ENCODE measurements at regions not wholly inside any gene's neighbourhood (a gene's known extent, or its start where the extent isn't known, plus 50 kb on each side); places are given as distances from the start of the nearest gene placed in this dataset.

DNA sequence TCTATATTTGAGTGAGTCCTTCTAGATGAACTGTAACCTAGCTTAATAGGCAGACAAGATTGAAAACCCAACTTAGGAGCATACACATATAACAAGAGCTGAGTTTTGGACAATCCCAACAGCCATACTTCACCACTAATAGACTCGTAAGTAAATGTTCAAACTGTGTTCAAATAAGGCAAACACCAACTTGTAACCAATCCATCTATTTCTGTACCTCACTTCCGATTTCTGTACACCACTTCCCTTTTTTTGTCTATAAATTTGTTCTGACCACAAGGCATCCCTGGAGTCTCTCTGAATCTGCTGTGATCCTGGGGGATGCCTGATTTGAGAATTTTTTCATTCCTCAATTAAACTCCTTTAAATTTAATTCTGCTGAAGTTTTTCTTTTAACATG lies 1149.1 kb upstream of the NRXN1 start:
- DNase-seq = no peak
- Histone ChIP-seq H3K27me3 (no peaks in the 10 kb centered on the region), H3K27ac (no peak overlapping the region), H3K4me1 (no peaks in the 10 kb centered on the region), H3K9me3 (no peaks in the 10 kb centered on the region), H3K4me3 (no peak overlapping the region), H3K36me3 (no peaks in the 10 kb centered on the region)
- TF ChIP-seq POLR2A (IDR thresholded peaks at IDR 0.05) (no peak), EP300 (IDR thresholded peaks at IDR 0.05; ENCODE audit: low read depth) (no peak), CTCF (IDR thresholded peaks at IDR 0.05) (no peak), POLR2AphosphoS5 (IDR thresholded peaks at IDR 0.05) (no peak)
- intact Hi-C loops (cut with DNase I; ENCODE audit: low total_unique reads) (no loop called here), in situ Hi-C loops (cut with MboI; ENCODE audit: low pct_ligation_motif_present in 1 of 4, low pct_unique_long_range_greater_than_20kb in 1 of 4, low sequenced_read_pairs in 3 of 4) (no loop called here)
- WGBS, 2 donors (ENCODE audit: low coverage in 1 of 2) = 59 to 60% methylated on average over 2 of the region's 2 CpGs

DNA sequence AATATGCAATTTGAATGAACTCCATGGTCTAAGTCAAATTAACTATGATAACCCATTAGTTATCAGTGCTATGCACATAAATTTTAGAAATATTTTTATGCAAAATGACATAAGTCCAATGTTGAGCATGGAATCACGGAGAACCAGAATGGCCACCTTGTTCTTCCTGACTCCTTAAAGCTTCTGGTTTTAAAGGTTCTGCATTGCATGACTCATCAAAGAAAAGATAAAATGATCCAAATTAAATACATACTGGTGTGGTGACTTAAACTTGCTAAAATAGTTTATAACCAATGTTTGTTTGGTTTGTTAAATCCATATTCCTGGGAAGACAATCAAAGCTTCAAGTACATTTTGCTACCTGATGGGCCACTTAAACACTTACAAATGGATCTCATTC lies 1146.9 kb upstream of the NRXN1 start:
- TF ChIP-seq EP300 (IDR thresholded peaks at IDR 0.05; ENCODE audit: low read depth) (no peak), CTCF (IDR thresholded peaks at IDR 0.05) (no peak), POLR2AphosphoS5 (IDR thresholded peaks at IDR 0.05) (no peak), POLR2A (IDR thresholded peaks at IDR 0.05) (no peak)
- no peak overlapping the region for H3K4me3 ChIP-seq
- 82 to 88% methylated on average over 1 of the region's 1 CpG for WGBS, 2 donors (ENCODE audit: low coverage in 1 of 2)
- H3K9me3 ChIP-seq = no peaks in the 10 kb centered on the region
- no peaks in the 10 kb centered on the region for H3K4me1 ChIP-seq
- H3K27ac ChIP-seq = no peak overlapping the region
- no peaks in the 10 kb centered on the region for H3K27me3 ChIP-seq
- in situ Hi-C loops (cut with MboI; ENCODE audit: low pct_ligation_motif_present in 1 of 4, low pct_unique_long_range_greater_than_20kb in 1 of 4, low sequenced_read_pairs in 3 of 4) = no loop called here
- H3K36me3 ChIP-seq = no peaks in the 10 kb centered on the region
- intact Hi-C loops (cut with DNase I; ENCODE audit: low total_unique reads) = no loop called here
- DNase-seq = no peak

DNA sequence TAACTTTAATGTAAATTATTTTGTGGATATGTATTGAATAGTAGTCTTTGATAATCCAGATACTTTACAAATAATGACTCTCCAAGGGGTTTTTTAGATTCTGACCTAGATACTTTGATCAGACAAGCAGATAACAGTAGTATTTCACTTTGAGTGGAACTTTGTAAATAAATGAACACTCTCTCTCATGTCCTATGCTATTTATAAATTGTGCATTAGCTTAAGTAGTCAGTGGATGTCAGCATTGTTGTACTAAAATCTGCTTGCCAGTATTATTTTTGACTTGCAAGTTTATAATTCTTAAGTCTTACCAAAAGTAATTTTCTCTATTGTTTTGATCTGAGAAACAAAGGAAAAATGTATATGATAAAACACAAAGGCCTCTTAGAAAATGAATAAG lies 1113.1 kb upstream of the NRXN1 start:
- in situ Hi-C loops (cut with MboI; ENCODE audit: low pct_ligation_motif_present in 1 of 4, low pct_unique_long_range_greater_than_20kb in 1 of 4, low sequenced_read_pairs in 3 of 4) (no loop called here), intact Hi-C loops (cut with DNase I; ENCODE audit: low total_unique reads) (no loop called here)
- DNase-seq = no peak

GRCh38 chr2:52144590-52144989 lies 1112.7 kb upstream of the NRXN1 start:
- Histone ChIP-seq H3K27me3 (no peaks in the 10 kb centered on the region), H3K9me3 (no peaks in the 10 kb centered on the region), H3K27ac (no peak overlapping the region), H3K36me3 (no peaks in the 10 kb centered on the region), H3K4me1 (no peaks in the 10 kb centered on the region), H3K4me3 (no peak overlapping the region)
- in situ Hi-C loops (cut with MboI; ENCODE audit: low pct_ligation_motif_present in 1 of 4, low pct_unique_long_range_greater_than_20kb in 1 of 4, low sequenced_read_pairs in 3 of 4) (no loop called here), intact Hi-C loops (cut with DNase I; ENCODE audit: low total_unique reads) (no loop called here)
- WGBS, 2 donors (ENCODE audit: low coverage in 1 of 2) = 63 to 91% methylated on average over 3 to 4 of the region's 4 CpGs
- TF ChIP-seq EP300 (IDR thresholded peaks at IDR 0.05; ENCODE audit: low read depth) = no peak
- TF ChIP-seq CTCF (IDR thresholded peaks at IDR 0.05) = no peak
- no peak for TF ChIP-seq POLR2A (IDR thresholded peaks at IDR 0.05)
- no peak for TF ChIP-seq POLR2AphosphoS5 (IDR thresholded peaks at IDR 0.05)
- DNase-seq = no peak

More for the DNA sequence above, 1113.1 kb upstream of the NRXN1 start:
- no peaks in the 10 kb centered on the region for H3K36me3 ChIP-seq
- no peaks in the 10 kb centered on the region for H3K27me3 ChIP-seq
- TF ChIP-seq EP300 (IDR thresholded peaks at IDR 0.05; ENCODE audit: low read depth) = no peak
- TF ChIP-seq POLR2AphosphoS5 (IDR thresholded peaks at IDR 0.05) = no peak
- no peak for TF ChIP-seq POLR2A (IDR thresholded peaks at IDR 0.05)
- TF ChIP-seq CTCF (IDR thresholded peaks at IDR 0.05) = no peak
- no peaks in the 10 kb centered on the region for H3K4me1 ChIP-seq
- no peak overlapping the region for H3K4me3 ChIP-seq
- no peaks in the 10 kb centered on the region for H3K9me3 ChIP-seq
- no peak overlapping the region for H3K27ac ChIP-seq

Data from transverse colon (tissue), 4 donors.